Transverse colon (tissue), 3 donors: ENCODE measurements at regions not wholly inside any gene's neighbourhood (a gene's known extent, or its start where the extent isn't known, plus 50 kb on each side); places are given as distances from the start of the nearest gene placed in this dataset.

Experiments used
- CTCF ChIP-seq, 5 experiments: fragments of 200-600 bp in 3 of 5; fragments of 450-650 bp in 2 of 5; sonication (generic) in 3 of 5; IDR thresholded peaks; 1 replicate in 2 of 5; 2 replicates in 3 of 5; pipeline ENCODE4 v1.5.1; 2016 to 2017; ENCODE audit warnings: antibody characterized with exemption in 5 of 5, inconsistent platforms in 3 of 5, mild to moderate bottlenecking in 2 of 5, moderate library complexity in 1 of 5
- EP300 ChIP-seq: sonication (generic); formaldehyde crosslinking; IDR thresholded peaks from one replicate; pipeline ENCODE4 v1.6.1; 2017; ENCODE audit warnings: antibody characterized with exemption, low read depth
- POLR2A ChIP-seq: fragments of 450-650 bp; IDR thresholded peaks from one replicate; pipeline ENCODE4 v1.6.1; 2016; ENCODE audit warnings: antibody characterized with exemption, mild to moderate bottlenecking, moderate library complexity

- TF ChIP-seq POLR2A (no peak), CTCF (IDR thresholded peaks at IDR 0.05) (no peak), EP300 (no peak)
Measured at GRCh38 chr3:166957121-166957520, 423.0 kb downstream of the ZBBX start.
